T47D (cell line): ENCODE measurements at regions not wholly inside any gene's neighbourhood (a gene's known extent, or its start where the extent isn't known, plus 50 kb on each side); places are given as distances from the start of the nearest gene placed in this dataset.
"Not testable (repeated sequence)": the region's sequence is repeated elsewhere in the genome, so short reads cannot be mapped to it uniquely, and the experiment has no call there.

Experiments
- DNase-seq, 2 experiments: peaks; one replicate each; pipeline versions ENCODE4 v3.0.0 to v3.0.0-alpha.2; 2011 to 2012; ENCODE audit warnings: low read depth in 1 of 2, low spot score in 1 of 2
- JUND ChIP-seq: IDR thresholded peaks from 2 replicates; pipeline ENCODE4 v1.6.1; 2012; ENCODE audit warnings: low read depth
- in situ Hi-C: cut with HindIII; loops from 2 replicates; pipeline ENCODE4 v1.10.0; 2016; ENCODE audit warnings: low sequenced_read_pairs, low pct_unique_long_range_greater_than_20kb

GRCh38 chr5:164484948-164485347, 979.5 kb downstream of the MAT2B start:
- no peak for TF ChIP-seq JUND
- in situ Hi-C loops, result no loop called here
- no peak for DNase-seq

DNA sequence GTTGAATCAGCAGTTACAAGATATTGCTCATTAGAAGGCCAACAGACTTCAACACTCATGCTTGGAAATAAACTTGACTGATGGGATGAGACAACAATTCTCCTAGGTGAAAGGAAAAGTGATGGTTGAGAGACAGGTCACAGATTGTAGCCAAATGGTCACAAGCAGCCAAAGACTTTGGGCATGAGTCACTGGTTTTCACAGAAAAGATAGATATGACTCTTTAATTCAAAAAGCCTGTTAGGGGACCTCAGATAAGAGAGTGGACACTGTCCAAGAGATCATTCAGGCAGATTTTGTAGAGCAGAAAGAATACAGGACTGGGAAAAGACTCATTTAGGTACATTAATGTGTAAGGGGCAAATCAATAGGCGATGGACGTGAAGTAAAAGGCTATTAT, 982.5 kb downstream of the MAT2B start:
- TF ChIP-seq JUND, result no peak
- no peak for DNase-seq
- in situ Hi-C loops, result no loop called here

DNA sequence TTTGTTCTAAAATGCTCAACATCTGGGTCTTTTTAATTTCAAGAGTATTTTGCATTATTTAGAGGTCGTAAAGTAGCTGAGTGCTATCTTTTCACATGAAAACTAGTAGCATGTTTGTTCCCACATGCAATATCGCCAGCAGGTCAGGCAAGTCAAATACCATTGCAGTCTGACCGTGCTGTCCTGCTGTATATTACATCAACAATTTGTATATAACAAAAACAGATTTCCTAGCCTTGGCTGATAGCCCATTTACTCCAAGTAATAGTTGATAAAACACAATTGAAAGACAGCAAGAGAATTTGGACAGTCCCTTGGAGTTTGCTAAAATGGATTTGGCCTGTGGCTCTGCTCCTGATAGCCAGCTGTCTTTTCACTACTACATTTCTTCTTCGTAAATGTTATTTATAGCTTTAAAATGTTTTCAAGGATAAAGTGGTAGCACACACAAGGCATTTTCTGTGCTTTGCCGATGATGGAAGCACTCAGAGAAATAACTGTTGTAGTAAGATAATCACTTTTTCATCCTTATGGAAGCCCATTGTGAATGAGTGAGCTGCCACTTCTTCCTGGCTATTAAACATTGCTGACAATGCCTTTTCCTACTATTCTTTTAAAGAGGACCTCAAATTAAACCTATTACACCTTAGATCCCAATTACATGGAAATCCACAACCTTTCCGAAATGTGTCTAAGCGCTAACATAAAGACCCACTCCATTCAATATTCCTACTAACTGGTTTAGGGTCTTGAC, 992.1 kb downstream of the MAT2B start:
- TF ChIP-seq JUND, result no peak
- in situ Hi-C loops, result no loop called here
- no peak for DNase-seq

GRCh38 chr5:164498438-164498837, 993.0 kb downstream of the MAT2B start:
- DNase-seq, result no peak
- TF ChIP-seq JUND, result no peak
- in situ Hi-C loops, result no loop called here

GRCh38 chr5:164500856-164501255, 995.4 kb downstream of the MAT2B start:
- in situ Hi-C loops, result no loop called here
- TF ChIP-seq JUND, result no peak
- no peak for DNase-seq

GRCh38 chr5:164501344-164501743, 995.9 kb downstream of the MAT2B start:
- peak; percentile 88 for TF ChIP-seq JUND
- in situ Hi-C loops, result no loop called here
- DNase-seq, result peak in 1 of 2 experiments; percentile 83

DNA sequence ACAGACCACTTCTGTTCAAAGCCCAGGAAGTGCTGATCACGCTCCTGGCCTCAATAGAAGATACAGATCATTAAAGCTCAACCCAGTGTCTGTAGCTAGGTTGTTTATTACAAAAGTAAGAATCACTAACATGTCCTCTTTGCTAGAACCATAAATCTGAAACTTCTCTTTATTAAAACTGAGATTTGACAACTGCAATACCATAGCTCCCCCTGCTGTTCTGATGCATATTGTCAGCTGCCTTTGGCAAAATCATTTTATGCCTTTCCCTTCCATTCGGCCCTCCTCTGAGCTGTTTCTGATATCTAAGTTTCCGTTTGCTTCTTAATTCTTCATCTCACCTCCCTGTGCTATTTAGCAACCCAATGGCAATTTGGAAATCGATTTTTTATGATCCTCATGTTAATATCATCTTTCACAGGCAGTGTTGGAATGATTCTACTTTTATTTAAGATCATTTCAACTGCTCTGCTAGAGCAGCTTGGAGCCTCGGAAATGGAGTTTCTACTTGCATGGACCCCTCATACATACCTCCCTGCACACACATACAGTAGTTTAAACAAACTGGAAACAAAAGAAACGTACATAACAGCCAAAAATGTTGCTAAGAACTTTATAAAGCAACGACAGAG, 998.8 kb downstream of the MAT2B start:
- TF ChIP-seq JUND, result no peak
- peak in 1 of 2 experiments; percentile 86 for DNase-seq
- in situ Hi-C loops, result no loop called here

GRCh38 chr5:164505791-164506190, 1000.4 kb downstream of the MAT2B start:
- no peak for TF ChIP-seq JUND
- in situ Hi-C loops, result no loop called here

DNA sequence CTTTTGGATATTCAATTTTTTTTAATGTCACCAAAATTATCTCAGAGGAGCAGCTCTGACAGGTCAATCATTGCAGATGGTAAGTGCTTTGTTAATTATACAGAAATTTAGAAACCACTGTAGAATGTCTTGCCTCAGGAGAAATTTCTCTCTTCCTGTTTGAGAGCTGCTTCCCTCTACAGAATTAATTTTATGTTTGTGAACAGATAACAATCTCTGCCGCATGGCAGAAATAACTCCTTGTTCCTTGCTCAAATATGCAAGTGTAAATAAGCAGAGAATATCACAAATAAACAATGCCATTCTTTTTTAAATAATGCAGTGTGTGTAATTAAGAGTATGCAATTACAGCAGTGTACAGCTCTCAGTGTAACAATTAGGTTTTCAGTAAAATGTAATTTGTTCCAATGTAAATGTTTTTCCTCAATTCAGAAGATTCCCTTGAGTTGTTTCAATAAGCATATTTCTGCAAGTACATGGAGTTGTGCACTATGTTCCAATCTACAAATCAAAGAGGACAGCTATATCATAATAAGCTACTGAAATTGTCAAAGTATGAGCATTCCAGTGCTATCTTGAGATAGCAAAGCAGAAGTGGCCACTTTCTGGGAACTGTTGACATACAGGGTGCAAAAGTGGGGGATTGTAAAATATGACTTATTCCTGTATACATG, 1012.8 kb downstream of the MAT2B start:
- peak; percentile 98 for TF ChIP-seq JUND
- peak; percentile 30 to 96 for DNase-seq
- in situ Hi-C loops, result no loop called here

More at GRCh38 chr5:164505791-164506190, 1000.4 kb downstream of the MAT2B start:
- DNase-seq, result no peak

DNA sequence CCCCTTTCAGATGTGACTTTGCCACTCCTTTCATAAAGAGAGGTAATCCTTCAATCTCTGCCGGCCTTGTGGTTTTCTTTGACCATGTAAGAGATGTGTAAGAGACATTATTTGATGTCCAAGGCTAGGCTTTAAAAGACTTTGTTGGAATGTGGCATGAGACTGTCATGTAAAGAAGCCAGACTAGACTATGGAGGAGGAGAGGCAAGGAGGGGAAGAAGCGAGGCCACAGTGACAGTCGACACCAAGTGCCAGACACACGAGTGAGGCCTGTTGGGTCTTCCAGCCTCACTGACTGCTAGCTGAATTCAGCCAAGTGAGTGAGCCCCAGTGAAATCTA, 1013.3 kb downstream of the MAT2B start:
- peak; percentile 11; the same call in 1 of the 2 replicates for TF ChIP-seq JUND
- peak in 1 of 2 experiments; percentile 91 for DNase-seq
- in situ Hi-C loops, result no loop called here

GRCh38 chr5:164532235-164532900, 1026.9 kb downstream of the MAT2B start:
- TF ChIP-seq JUND, result no peak
- in situ Hi-C loops, result no loop called here
- no peak for DNase-seq

DNA sequence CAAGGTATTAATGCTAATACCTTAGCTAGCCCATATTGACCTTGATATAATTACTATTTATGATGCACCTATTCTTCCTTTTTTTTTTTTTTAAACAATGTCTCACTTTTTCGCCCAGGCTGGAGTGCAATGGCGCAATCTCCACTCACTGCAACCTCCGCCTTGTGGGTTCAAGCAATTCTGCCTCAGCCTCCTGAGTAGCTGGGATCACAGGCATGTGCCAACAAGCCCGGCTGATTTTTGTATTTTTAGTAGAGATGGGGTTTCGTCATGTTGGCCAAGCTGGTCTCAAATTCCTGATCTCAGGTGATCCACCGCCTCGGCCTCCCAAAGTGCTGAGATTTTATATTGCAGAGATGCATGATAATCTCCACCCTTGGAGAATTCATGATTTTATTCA, 1028.0 kb downstream of the MAT2B start:
- in situ Hi-C loops, DNase-seq: not testable (repeated sequence)

- no peak for TF ChIP-seq JUND
- in situ Hi-C loops, result no loop called here
- no peak for DNase-seq
Measured at GRCh38 chr5:164540174-164540573, 1034.8 kb downstream of the MAT2B start.
